ENCODE measurements at regions not wholly inside any gene's neighbourhood (a gene's known extent, or its start where the extent isn't known, plus 50 kb on each side); places are given as distances from the start of the nearest gene placed in this dataset.

- no peak for TF ChIP-seq CTCF (conservative IDR thresholded peaks at IDR 0.05; ENCODE audit: low read depth, low read length)
- TF ChIP-seq EZH2phosphoT487 (IDR thresholded peaks at IDR 0.05; ENCODE audit: borderline replicate concordance, low read length), result no peak
- no peak for TF ChIP-seq EZH2 (IDR thresholded peaks at IDR 0.05; ENCODE audit: low read length, unreplicated experiment)
Observed at GRCh38 chr4:52263607-52264006, 212.5 kb downstream of the SPATA18 start.
